MM.1S (cell line): ENCODE measurements at regions not wholly inside any gene's neighbourhood (a gene's known extent, or its start where the extent isn't known, plus 50 kb on each side); places are given as distances from the start of the nearest gene placed in this dataset.

Experiments used
- CTCF ChIP-seq: fragments of 300-600 bp; sonication (generic); IDR thresholded peaks from 2 replicates; pipeline ENCODE4 v1.5.1; 2016; ENCODE audit warnings: antibody characterized with exemption, low read length, mixed read lengths
- EZH2 ChIP-seq: fragments of 300-600 bp; sonication (generic); optimal IDR thresholded peaks from 2 replicates; pipeline ENCODE3; 2017; ENCODE audit warnings: low read depth, mild to moderate bottlenecking, antibody characterized with exemption, low read length, mixed read lengths

DNA sequence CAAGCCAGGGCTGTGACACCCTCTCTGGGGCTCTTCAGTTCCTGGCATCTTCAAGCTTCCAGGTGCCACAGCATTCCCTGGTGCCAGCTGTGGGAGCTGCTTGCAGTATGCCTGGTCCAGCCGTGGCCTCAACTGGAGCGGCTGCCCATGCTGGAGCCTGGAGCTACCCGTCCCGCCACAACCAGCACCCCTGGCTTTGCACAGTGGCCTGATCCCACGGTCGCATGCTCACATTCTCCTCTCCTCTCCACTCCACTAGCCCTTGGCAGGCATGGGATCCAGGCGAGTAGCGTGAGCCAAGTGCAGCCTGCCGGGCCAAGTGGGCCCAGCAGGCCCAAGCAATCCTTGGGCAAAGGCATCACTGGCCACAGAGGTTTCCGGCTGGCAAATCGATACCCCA lies 81.7 kb downstream of the PPP4R3C start:
- no peak for TF ChIP-seq CTCF
- TF ChIP-seq EZH2: no peak
